ENCODE measurements at regions not wholly inside any gene's neighbourhood (a gene's known extent, or its start where the extent isn't known, plus 50 kb on each side); places are given as distances from the start of the nearest gene placed in this dataset.

GRCh38 chr18:22879293-22879692, 53.8 kb upstream of the RBBP8 start:
- Mint-ChIP-seq H3K27me3 (no peaks in the 10 kb centered on the region), H3K36me3 (ENCODE audit: low read depth) (no peaks in the 10 kb centered on the region), H3K9me3 (no peaks in the 10 kb centered on the region), H3K27ac (no peak overlapping the region), H3K4me1 (ENCODE audit: low read depth) (no peaks in the 10 kb centered on the region), H3K4me3 (no peak overlapping the region)
- DNase-seq, result no peak

DNA sequence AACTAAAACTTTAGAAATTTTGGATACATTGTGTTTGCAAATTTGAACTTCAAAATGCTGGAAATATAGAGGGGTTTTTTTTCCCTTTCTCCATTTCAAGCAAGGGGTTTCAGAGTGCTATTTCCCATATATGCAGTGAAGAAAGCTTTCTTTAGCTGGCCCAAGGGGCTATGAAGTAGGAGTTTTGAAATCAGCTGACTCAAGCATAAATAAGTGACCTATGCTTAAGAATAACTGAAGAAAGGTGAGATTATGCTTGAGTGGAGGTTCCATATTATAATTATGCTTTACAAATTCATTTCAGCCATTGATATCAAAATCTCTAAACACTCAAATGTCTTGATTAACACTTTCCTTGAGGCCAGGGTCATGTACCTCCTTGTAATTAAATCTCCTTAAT, 51.0 kb upstream of the RBBP8 start:
- H3K36me3 Mint-ChIP-seq (ENCODE audit: low read depth), result no peaks in the 10 kb centered on the region
- no peak for DNase-seq
- H3K4me3 Mint-ChIP-seq, result no peak overlapping the region
- H3K27ac Mint-ChIP-seq, result no peak overlapping the region
- H3K27me3 Mint-ChIP-seq, result peaks cover 17% of the 10 kb centered on the region
- no peaks in the 10 kb centered on the region for H3K9me3 Mint-ChIP-seq
- no peaks in the 10 kb centered on the region for H3K4me1 Mint-ChIP-seq (ENCODE audit: low read depth)

- Mint-ChIP-seq H3K27ac (no peak overlapping the region), H3K36me3 (ENCODE audit: low read depth) (no peaks in the 10 kb centered on the region), H3K4me3 (no peak overlapping the region), H3K4me1 (ENCODE audit: low read depth) (no peaks in the 10 kb centered on the region), H3K9me3 (no peaks in the 10 kb centered on the region), H3K27me3 (peaks cover 25% of the 10 kb centered on the region)
- no peak for DNase-seq
These were observed 49.9 kb upstream of the RBBP8 start for GRCh38 chr18:22883179-22883578.

Data from activated T-cell treated with anti-CD3 and anti-CD28 coated beads, Interleukin-2, amount 50 U/mL, for 24 hours (primary cell).